ENCODE measurements at regions not wholly inside any gene's neighbourhood (a gene's known extent, or its start where the extent isn't known, plus 50 kb on each side); places are given as distances from the start of the nearest gene placed in this dataset.

DNA sequence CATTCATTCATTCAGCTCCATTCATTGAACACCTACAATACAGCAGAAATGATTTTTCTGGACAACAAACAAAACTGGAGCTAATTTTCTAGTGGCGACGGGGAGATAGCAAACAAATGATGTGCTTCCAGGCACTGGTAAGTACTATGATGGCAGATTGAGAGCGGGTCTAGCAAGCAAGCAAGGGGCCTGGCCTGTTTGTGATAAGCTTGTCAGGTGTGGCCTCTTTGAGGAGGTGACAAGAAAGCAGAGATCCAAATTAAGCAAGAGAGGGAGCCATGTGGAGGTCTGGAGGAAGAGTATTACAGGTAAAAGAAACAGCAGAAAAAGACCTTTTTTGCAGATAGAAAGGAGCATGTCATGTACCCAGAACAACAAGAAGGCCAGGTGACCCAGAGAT lies 216.1 kb upstream of the CPHXL start:
- in situ Hi-C loops (cut with HindIII; ENCODE audit: low sequenced_read_pairs) = no loop called here
- no peak for DNase-seq (ENCODE audit: low read depth)
- no peak overlapping the region for H3K4me3 ChIP-seq (ENCODE audit: low read depth, low read length)
- TF ChIP-seq, protein P1, sequence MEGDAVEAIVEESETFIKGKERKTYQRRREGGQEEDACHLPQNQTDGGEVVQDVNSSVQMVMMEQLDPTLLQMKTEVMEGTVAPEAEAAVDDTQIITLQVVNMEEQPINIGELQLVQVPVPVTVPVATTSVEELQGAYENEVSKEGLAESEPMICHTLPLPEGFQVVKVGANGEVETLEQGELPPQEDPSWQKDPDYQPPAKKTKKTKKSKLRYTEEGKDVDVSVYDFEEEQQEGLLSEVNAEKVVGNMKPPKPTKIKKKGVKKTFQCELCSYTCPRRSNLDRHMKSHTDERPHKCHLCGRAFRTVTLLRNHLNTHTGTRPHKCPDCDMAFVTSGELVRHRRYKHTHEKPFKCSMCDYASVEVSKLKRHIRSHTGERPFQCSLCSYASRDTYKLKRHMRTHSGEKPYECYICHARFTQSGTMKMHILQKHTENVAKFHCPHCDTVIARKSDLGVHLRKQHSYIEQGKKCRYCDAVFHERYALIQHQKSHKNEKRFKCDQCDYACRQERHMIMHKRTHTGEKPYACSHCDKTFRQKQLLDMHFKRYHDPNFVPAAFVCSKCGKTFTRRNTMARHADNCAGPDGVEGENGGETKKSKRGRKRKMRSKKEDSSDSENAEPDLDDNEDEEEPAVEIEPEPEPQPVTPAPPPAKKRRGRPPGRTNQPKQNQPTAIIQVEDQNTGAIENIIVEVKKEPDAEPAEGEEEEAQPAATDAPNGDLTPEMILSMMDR (IDR thresholded peaks at IDR 0.05; ENCODE audit: low read depth, low read length, missing control alignments) = no peak

DNA sequence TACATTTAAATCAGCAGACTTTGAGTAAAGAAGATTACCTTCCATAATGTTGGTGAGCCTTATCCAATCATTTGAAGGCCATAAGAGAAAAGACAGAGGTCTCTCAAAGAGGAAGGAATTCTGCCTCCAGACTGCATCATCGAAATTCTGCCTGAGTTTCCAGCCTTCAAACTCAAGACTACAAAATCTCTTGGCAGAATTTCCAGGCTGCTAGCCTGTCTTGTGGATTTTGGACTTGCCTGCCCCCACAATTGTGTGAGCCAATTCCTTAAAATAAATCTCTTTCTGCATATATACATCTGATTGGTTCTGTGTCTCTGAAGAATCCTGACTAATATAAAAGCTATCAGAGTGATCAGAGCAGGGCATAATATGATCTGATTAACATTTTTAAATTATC lies 216.6 kb upstream of the CPHXL start:
- H3K4me3 ChIP-seq (ENCODE audit: low read depth, low read length) = no peak overlapping the region
- TF ChIP-seq, protein P1 (IDR thresholded peaks at IDR 0.05; ENCODE audit: low read depth, low read length, missing control alignments) = no peak
- DNase-seq (ENCODE audit: low read depth) = no peak
- in situ Hi-C loops (cut with HindIII; ENCODE audit: low sequenced_read_pairs) = no loop called here

DNA sequence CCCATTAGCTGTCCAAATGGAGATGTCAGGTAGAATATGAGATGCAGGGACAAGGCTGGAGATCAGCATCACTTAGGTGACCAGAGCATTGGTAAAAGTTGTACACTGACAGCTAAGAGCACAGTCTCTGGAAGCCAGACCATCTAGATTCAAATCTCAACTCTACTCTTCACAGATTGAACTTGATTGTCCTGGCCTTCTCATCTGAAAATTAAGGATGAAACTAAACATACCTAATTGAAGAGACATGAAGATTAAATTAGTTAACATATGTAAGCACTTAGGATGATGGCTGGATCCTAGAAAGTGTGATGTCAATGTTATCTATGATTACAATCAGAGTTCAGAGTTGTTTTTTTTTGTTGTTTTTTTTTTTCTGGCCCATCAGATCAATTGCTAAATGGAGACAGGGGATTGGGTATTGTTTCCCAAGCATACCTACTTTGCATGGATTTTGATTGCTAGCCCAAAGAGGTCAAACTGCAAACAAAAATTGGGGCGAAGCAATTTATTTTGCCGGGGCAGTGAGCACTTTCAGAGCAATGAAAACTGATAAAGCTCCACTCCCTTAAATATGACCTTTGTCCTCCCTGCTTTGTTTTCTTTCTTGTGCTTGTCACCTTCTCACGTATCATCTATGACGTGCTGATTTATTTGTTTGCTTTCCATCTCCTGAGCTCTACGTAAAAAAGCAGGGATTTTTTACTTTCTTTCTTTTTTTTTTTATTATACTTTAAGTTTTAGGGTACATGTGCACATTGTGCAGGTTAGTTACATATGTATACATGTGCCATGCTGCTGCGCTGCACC lies 217.6 kb upstream of the CPHXL start:
- no peak for DNase-seq (ENCODE audit: low read depth)
- in situ Hi-C loops (cut with HindIII; ENCODE audit: low sequenced_read_pairs) = no loop called here
- TF ChIP-seq, protein P1 (IDR thresholded peaks at IDR 0.05; ENCODE audit: low read depth, low read length, missing control alignments) = no peak
- H3K4me3 ChIP-seq (ENCODE audit: low read depth, low read length) = no peak overlapping the region

DNA sequence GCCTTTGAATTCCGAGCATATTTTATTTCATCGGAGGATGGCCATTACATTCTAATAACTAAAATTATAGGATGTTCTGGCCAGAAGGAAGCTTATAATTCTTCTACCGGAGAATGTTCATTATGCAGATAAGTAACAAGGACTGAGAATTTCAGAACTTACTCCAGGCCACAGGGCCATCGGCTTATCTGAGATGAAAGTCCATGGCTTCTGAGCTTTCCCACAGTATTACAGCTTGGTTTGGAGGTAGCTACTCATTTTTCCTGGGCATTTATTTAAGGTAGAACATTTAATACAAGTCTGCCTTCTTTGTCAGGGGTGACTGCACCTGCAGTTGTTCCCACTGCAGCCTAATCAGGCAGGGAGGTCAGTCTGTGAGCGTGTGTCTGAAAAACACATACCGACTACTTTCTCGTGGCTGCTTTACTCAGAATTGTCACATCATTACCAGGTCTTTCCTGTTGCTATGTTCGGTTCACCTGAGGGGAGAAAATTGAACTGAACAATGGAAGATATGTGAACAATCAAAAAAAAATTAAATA lies 219.7 kb upstream of the CPHXL start:
- no peak overlapping the region for H3K4me3 ChIP-seq (ENCODE audit: low read depth, low read length)
- DNase-seq (ENCODE audit: low read depth) = no peak
- in situ Hi-C loops (cut with HindIII; ENCODE audit: low sequenced_read_pairs) = no loop called here
- TF ChIP-seq, protein P1 (IDR thresholded peaks at IDR 0.05; ENCODE audit: low read depth, low read length, missing control alignments) = no peak

DNA sequence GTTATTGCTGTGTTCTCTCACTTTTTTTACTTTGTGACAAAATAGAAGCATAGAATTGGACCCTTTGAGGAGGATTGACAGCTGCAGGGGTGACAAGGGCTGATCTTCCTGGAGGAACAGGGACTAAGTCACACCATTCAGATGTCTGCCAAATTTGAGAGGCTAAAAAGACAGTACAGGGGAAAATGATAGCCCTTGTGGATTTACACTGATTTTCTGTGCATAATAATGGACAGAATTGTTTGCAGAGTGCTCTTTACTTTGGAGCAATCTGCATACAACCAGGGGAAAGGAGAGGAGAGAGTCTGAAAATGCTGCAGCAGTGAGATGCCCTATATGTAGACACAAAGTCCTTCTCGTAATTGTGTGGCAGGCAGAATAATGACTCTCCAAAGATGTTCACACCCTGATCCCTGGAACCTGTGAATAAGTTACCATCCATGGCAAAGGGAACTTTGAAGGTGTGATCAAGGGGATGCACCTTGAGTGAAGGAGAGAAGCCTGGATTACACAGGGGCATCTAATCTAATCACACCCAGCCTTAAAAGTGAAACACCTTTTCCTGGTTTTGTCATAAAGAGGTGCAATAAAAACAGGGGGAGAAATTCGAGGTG lies 221.4 kb upstream of the CPHXL start:
- DNase-seq (ENCODE audit: low read depth) = no peak
- TF ChIP-seq, protein P1 (IDR thresholded peaks at IDR 0.05; ENCODE audit: low read depth, low read length, missing control alignments) = no peak
- H3K4me3 ChIP-seq (ENCODE audit: low read depth, low read length) = no peak overlapping the region
- in situ Hi-C loops (cut with HindIII; ENCODE audit: low sequenced_read_pairs) = no loop called here

DNA sequence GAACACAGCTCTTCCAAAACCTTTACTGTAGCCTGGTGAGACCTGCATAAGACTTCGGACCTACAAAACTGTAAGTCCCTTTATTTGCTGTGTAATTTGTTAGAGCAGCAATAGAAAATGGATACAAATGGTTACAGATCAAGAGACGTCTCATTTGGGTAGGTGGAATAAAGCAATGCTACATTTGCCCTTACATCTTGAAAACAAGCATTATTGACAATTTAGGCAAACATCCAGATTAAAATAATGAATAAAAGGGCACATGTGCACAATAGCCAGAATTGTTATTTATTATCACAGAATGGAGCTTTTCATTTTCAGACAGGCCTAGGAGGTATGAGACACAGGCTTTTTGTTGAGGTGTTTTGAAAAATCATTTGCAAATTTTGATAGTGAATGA lies 222.2 kb upstream of the CPHXL start:
- DNase-seq (ENCODE audit: low read depth) = no peak
- no peak overlapping the region for H3K4me3 ChIP-seq (ENCODE audit: low read depth, low read length)
- TF ChIP-seq, protein P1 (IDR thresholded peaks at IDR 0.05; ENCODE audit: low read depth, low read length, missing control alignments) = no peak
- in situ Hi-C loops (cut with HindIII; ENCODE audit: low sequenced_read_pairs) = no loop called here
